ENCODE measurements at regions not wholly inside any gene's neighbourhood (a gene's known extent, or its start where the extent isn't known, plus 50 kb on each side); places are given as distances from the start of the nearest gene placed in this dataset.

- no peak overlapping the region for H3K4ac ChIP-seq (replicated peaks; ENCODE audit: insufficient read length, low read depth, low read length)
- no peak overlapping the region for H3K4me3 ChIP-seq (ENCODE audit: extremely low read depth in 1 of 4, insufficient read depth in 2 of 4, low read depth in 3 of 4, low read length in 4 of 4)
- H4K91ac ChIP-seq (replicated peaks; ENCODE audit: insufficient read length, low read length) = no peak overlapping the region
- H2BK12ac ChIP-seq (ENCODE audit: low read depth, low read length) = no peak overlapping the region
- H3K79me1 ChIP-seq (ENCODE audit: low read depth, low read length) = no peaks in the 10 kb centered on the region
- H4K20me1 ChIP-seq (replicated peaks in 1 of 2; ENCODE audit: control insufficient read depth in 1 of 2, insufficient read depth in 2 of 2, low read length in 2 of 2) = no peaks in the 10 kb centered on the region
- ChIA-PET CTCF (ENCODE audit: partially characterized antibody) (no interaction called here), POLR2A (ENCODE audit: partially characterized antibody) (no interaction called here)
- no peak overlapping the region for H2BK120ac ChIP-seq (replicated peaks; ENCODE audit: low read depth, low read length)
- no peak for DNase-seq (ENCODE audit: low read depth in 1 of 2, low spot score in 2 of 2)
- no peaks in the 10 kb centered on the region for H3K4me1 ChIP-seq (replicated peaks in 1 of 4; ENCODE audit: control insufficient read depth in 3 of 4, insufficient read depth in 4 of 4, low read length in 3 of 4)
- H3K18ac ChIP-seq (ENCODE audit: extremely low read depth, low read length) = 0 out of 2 replicates have a peak overlapping the region, but pooled peaks have one; percentile 28
- no peak overlapping the region for H4K5ac ChIP-seq (ENCODE audit: insufficient read length, low read depth, low read length)
- no peak for FAIRE-seq
- no peak overlapping the region for H2BK5ac ChIP-seq (ENCODE audit: low read depth, low read length)
- no peak overlapping the region for H2BK15ac ChIP-seq (ENCODE audit: low read length)
- H3K27ac ChIP-seq (ENCODE audit: low read depth, low read length) = no peak overlapping the region
- WGBS, 2 experiments (ENCODE audit: extremely low coverage in 1 of 2, insufficient coverage in 1 of 2, insufficient read length in 1 of 2, insufficient replicate concordance in 2 of 2, low coverage in 1 of 2, low lambda C conversion rate in 2 of 2, missing lambda C conversion rate in 1 of 2) = 74% methylated on average over 4 of the region's 4 CpGs; no CpG with 5 or more reads in 1 of the 2 experiments
- H3K9me3 ChIP-seq (ENCODE audit: insufficient read depth in 2 of 2, low read depth in 1 of 2, low read length in 1 of 2) = no peaks in the 10 kb centered on the region
- H3K14ac ChIP-seq (ENCODE audit: insufficient read length) = no peak overlapping the region
- H4K8ac ChIP-seq (ENCODE audit: extremely low read depth, insufficient read depth, low read length) = no peak overlapping the region
- H3K4me2 ChIP-seq (ENCODE audit: insufficient read depth in 1 of 2, low read depth in 2 of 2, low read length in 2 of 2) = no peak overlapping the region
- no peak overlapping the region for H3K23ac ChIP-seq (ENCODE audit: insufficient read length)
- H3K9ac ChIP-seq (replicated peaks in 1 of 4; ENCODE audit: extremely low read depth in 1 of 4, low read depth in 3 of 4, low read length in 3 of 4) = no peak overlapping the region
- no peak overlapping the region for H2AFZ ChIP-seq (ENCODE audit: low read length)
- no peak overlapping the region for H2AK5ac ChIP-seq (ENCODE audit: low read depth, low read length)
- no peaks in the 10 kb centered on the region for H3K36me3 ChIP-seq (ENCODE audit: control insufficient read depth in 2 of 4, insufficient read depth in 4 of 4, low read length in 3 of 4)
- H3K27me3 ChIP-seq (replicated peaks in 1 of 4; ENCODE audit: control insufficient read depth in 3 of 4, extremely low read depth in 1 of 4, insufficient read depth in 3 of 4, low read length in 3 of 4) = no peaks in the 10 kb centered on the region
- H3K56ac ChIP-seq (replicated peaks; ENCODE audit: insufficient read length, low read depth, low read length) = no peak overlapping the region
- H3K79me2 ChIP-seq (ENCODE audit: control insufficient read depth in 1 of 2, insufficient read depth in 2 of 2, low read length in 2 of 2) = no peaks in the 10 kb centered on the region
- H2BK20ac ChIP-seq (ENCODE audit: low read length) = no peak overlapping the region
- H3K23me2 ChIP-seq (ENCODE audit: low read depth, low read length) = no peaks in the 10 kb centered on the region
- TF ChIP-seq, protein P1, sequence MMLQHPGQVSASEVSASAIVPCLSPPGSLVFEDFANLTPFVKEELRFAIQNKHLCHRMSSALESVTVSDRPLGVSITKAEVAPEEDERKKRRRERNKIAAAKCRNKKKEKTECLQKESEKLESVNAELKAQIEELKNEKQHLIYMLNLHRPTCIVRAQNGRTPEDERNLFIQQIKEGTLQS (IDR thresholded peaks at IDR 0.05; ENCODE audit: insufficient read depth, low read depth, low read length) = no peak
- no peak for TF ChIP-seq ATF2 (IDR thresholded peaks at IDR 0.05; ENCODE audit: low read length)
- TF ChIP-seq, protein P2, sequence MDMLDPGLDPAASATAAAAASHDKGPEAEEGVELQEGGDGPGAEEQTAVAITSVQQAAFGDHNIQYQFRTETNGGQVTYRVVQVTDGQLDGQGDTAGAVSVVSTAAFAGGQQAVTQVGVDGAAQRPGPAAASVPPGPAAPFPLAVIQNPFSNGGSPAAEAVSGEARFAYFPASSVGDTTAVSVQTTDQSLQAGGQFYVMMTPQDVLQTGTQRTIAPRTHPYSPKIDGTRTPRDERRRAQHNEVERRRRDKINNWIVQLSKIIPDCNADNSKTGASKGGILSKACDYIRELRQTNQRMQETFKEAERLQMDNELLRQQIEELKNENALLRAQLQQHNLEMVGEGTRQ (IDR thresholded peaks at IDR 0.05; ENCODE audit: low read length) = no peak
- no peak for TF ChIP-seq SP4 (IDR thresholded peaks at IDR 0.05; ENCODE audit: low read length)
- no peak for TF ChIP-seq KDM5A (IDR thresholded peaks at IDR 0.05; ENCODE audit: low read length)
- TF ChIP-seq CBX8 (IDR thresholded peaks at IDR 0.05; ENCODE audit: borderline replicate concordance, low read depth, low read length) = no peak
- no peak for TF ChIP-seq FOSL1 (IDR thresholded peaks at IDR 0.05; ENCODE audit: insufficient read depth, low read depth, low read length)
- no peak for TF ChIP-seq HDAC2 (IDR thresholded peaks at IDR 0.05; ENCODE audit: borderline replicate concordance in 1 of 2, low read depth in 2 of 2, low read length in 2 of 2)
- no peak for TF ChIP-seq MAFK (IDR thresholded peaks at IDR 0.05; ENCODE audit: low read depth, low read length)
- TF ChIP-seq E2F6 (IDR thresholded peaks at IDR 0.05) = no peak
- no peak for TF ChIP-seq TBP (IDR thresholded peaks at IDR 0.05; ENCODE audit: low read depth, low read length)
Observed at GRCh38 chr9:81074221-81074620, 615.1 kb downstream of the TLE1 start.
